ENCODE measurements at regions not wholly inside any gene's neighbourhood (a gene's known extent, or its start where the extent isn't known, plus 50 kb on each side); places are given as distances from the start of the nearest gene placed in this dataset.

GRCh38 chr4:14877246-14878225 is 124.7 kb upstream of the CPEB2 start:
- Mint-ChIP-seq H3K9me3 (no peaks in the 10 kb centered on the region), H3K36me3 (ENCODE audit: low read depth) (no peaks in the 10 kb centered on the region), H3K4me3 (no peak overlapping the region), H3K27ac (no peak overlapping the region), H3K4me1 (no peaks in the 10 kb centered on the region), H3K27me3 (ENCODE audit: low read depth, poor library complexity) (peaks cover 29% of the 10 kb centered on the region)
- TF ChIP-seq, protein P1, sequence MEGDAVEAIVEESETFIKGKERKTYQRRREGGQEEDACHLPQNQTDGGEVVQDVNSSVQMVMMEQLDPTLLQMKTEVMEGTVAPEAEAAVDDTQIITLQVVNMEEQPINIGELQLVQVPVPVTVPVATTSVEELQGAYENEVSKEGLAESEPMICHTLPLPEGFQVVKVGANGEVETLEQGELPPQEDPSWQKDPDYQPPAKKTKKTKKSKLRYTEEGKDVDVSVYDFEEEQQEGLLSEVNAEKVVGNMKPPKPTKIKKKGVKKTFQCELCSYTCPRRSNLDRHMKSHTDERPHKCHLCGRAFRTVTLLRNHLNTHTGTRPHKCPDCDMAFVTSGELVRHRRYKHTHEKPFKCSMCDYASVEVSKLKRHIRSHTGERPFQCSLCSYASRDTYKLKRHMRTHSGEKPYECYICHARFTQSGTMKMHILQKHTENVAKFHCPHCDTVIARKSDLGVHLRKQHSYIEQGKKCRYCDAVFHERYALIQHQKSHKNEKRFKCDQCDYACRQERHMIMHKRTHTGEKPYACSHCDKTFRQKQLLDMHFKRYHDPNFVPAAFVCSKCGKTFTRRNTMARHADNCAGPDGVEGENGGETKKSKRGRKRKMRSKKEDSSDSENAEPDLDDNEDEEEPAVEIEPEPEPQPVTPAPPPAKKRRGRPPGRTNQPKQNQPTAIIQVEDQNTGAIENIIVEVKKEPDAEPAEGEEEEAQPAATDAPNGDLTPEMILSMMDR (IDR thresholded peaks at IDR 0.05): no peak
- no peak for DNase-seq

GRCh38 chr4:14878681-14879080 is 123.6 kb upstream of the CPEB2 start:
- H3K4me3 Mint-ChIP-seq: no peak overlapping the region
- no peaks in the 10 kb centered on the region for H3K4me1 Mint-ChIP-seq

DNA sequence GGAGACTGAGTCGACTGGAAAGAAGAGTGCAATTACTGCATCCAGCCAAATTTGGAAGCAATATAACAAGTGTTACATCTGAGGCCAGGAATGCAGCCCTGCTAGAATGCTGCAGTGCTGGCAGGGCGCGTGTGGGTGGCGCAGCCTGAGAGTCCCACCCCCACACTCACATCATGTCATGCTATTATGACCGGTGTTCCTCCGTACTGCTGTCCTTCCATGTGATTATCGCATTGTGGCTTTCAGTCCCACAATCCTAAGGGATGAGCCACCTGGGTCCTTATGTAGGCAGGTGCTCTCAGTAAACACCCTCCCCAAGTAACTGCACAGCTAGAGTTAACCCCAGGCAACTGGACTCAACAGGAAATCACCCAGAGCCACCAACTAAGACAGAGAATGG is 122.6 kb upstream of the CPEB2 start:
- peaks cover 20% of the 10 kb centered on the region for H3K27me3 Mint-ChIP-seq (ENCODE audit: low read depth, poor library complexity)
- no peaks in the 10 kb centered on the region for H3K36me3 Mint-ChIP-seq (ENCODE audit: low read depth)
- TF ChIP-seq, protein P1 (IDR thresholded peaks at IDR 0.05): no peak
- no peak overlapping the region for H3K27ac Mint-ChIP-seq
- no peak overlapping the region for H3K4me3 Mint-ChIP-seq
- no peaks in the 10 kb centered on the region for H3K4me1 Mint-ChIP-seq
- no peak for DNase-seq
- H3K9me3 Mint-ChIP-seq: no peaks in the 10 kb centered on the region

More at GRCh38 chr4:14878681-14879080, 123.6 kb upstream of the CPEB2 start:
- TF ChIP-seq, protein P1 (IDR thresholded peaks at IDR 0.05): no peak
- Mint-ChIP-seq H3K36me3 (ENCODE audit: low read depth) (no peaks in the 10 kb centered on the region), H3K9me3 (no peaks in the 10 kb centered on the region), H3K27ac (no peak overlapping the region), H3K27me3 (ENCODE audit: low read depth, poor library complexity) (peaks cover 18% of the 10 kb centered on the region)
- no peak for DNase-seq

- H3K27ac Mint-ChIP-seq: no peak overlapping the region
- no peaks in the 10 kb centered on the region for H3K36me3 Mint-ChIP-seq (ENCODE audit: low read depth)
- DNase-seq: no peak
- H3K9me3 Mint-ChIP-seq: no peaks in the 10 kb centered on the region
- H3K27me3 Mint-ChIP-seq (ENCODE audit: low read depth, poor library complexity): peaks cover 17% of the 10 kb centered on the region
- TF ChIP-seq, protein P1 (IDR thresholded peaks at IDR 0.05): no peak
- H3K4me1 Mint-ChIP-seq: no peaks in the 10 kb centered on the region
- no peak overlapping the region for H3K4me3 Mint-ChIP-seq
Measured at GRCh38 chr4:14880805-14881204, 121.5 kb upstream of the CPEB2 start.

DNA sequence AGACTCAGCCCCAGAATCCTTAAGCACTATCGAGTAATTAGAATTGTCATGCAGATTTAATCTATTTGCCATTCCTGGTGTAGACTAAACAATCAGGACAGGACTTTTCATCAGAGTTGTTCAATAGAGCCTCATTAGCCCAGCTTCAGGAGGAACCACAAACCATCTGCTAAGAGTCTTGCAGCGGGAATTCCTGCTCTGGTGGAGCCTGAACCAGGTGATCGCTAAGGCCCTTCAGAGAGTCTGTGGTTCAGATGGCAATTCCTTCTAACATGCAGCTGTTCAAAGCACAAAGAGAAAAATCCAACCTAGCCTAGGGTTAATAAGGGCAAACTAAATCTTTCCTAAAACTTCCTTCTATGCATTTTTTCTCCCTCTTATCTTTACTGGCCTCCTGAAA is 119.1 kb upstream of the CPEB2 start:
- Mint-ChIP-seq H3K36me3 (ENCODE audit: low read depth) (no peaks in the 10 kb centered on the region), H3K9me3 (no peaks in the 10 kb centered on the region), H3K4me1 (no peaks in the 10 kb centered on the region), H3K27ac (no peak overlapping the region), H3K4me3 (no peak overlapping the region), H3K27me3 (ENCODE audit: low read depth, poor library complexity) (peaks cover 14% of the 10 kb centered on the region)
- TF ChIP-seq, protein P1 (IDR thresholded peaks at IDR 0.05): no peak
- DNase-seq: no peak

DNA sequence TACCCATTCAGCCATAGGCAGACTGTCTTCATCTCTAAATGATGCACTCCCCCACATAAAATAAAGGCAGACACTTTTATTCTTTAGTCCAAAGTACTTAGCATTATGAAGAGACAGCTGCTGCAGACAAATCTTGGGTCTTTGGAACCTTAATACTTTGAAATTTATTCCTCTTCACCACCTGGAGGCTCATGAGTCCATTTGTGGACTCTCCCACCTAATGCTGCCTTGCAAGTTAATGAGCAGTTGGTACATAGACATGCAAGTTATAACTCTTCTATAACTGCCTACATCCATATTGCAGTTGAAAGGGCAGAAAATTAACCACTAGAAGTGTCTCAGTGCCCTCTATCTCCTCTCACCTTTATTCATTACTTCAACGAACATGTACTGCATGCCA is 118.6 kb upstream of the CPEB2 start:
- Mint-ChIP-seq H3K36me3 (ENCODE audit: low read depth) (no peaks in the 10 kb centered on the region), H3K9me3 (no peaks in the 10 kb centered on the region), H3K27ac (no peak overlapping the region), H3K4me3 (no peak overlapping the region), H3K27me3 (ENCODE audit: low read depth, poor library complexity) (peaks cover 9% of the 10 kb centered on the region), H3K4me1 (no peaks in the 10 kb centered on the region)
- TF ChIP-seq, protein P1 (IDR thresholded peaks at IDR 0.05): no peak
- no peak for DNase-seq
